Endothelial cell (in vitro differentiated cells): ENCODE measurements at regions not wholly inside any gene's neighbourhood (a gene's known extent, or its start where the extent isn't known, plus 50 kb on each side); places are given as distances from the start of the nearest gene placed in this dataset.
"Not testable (repeated sequence)": the region's sequence is repeated elsewhere in the genome, so short reads cannot be mapped to it uniquely, and the experiment has no call there.

Experiments
- DNase-seq: peaks from one replicate; pipeline ENCODE4 v3.0.0; 2021; ENCODE audit warnings: low spot score
- H3K27ac Mint-ChIP-seq: one replicate; pipeline ENCODE4 v1.8.0; 2021; ENCODE audit warnings: mixed read lengths, inconsistent platforms; ENCODE audit not compliant: unreplicated experiment
- H3K27me3 Mint-ChIP-seq: one replicate; pipeline ENCODE4 v1.8.0; 2021; ENCODE audit warnings: mild to moderate bottlenecking, moderate library complexity, mixed read lengths, inconsistent platforms; ENCODE audit not compliant: unreplicated experiment
- H3K36me3 Mint-ChIP-seq: one replicate; pipeline ENCODE4 v1.8.0; 2021; ENCODE audit warnings: mild to moderate bottlenecking, low read depth, mixed read lengths, inconsistent platforms; ENCODE audit not compliant: unreplicated experiment
- H3K4me1 Mint-ChIP-seq: one replicate; pipeline ENCODE4 v1.8.0; 2021; ENCODE audit warnings: mild to moderate bottlenecking, mixed read lengths, inconsistent platforms; ENCODE audit not compliant: unreplicated experiment
- H3K4me3 Mint-ChIP-seq: one replicate; pipeline ENCODE4 v1.8.0; 2021; ENCODE audit warnings: mild to moderate bottlenecking, mixed read lengths, inconsistent platforms; ENCODE audit not compliant: unreplicated experiment
- H3K9me3 Mint-ChIP-seq: one replicate; pipeline ENCODE4 v1.8.0; 2021; ENCODE audit warnings: mixed read lengths, inconsistent platforms; ENCODE audit not compliant: unreplicated experiment

DNA sequence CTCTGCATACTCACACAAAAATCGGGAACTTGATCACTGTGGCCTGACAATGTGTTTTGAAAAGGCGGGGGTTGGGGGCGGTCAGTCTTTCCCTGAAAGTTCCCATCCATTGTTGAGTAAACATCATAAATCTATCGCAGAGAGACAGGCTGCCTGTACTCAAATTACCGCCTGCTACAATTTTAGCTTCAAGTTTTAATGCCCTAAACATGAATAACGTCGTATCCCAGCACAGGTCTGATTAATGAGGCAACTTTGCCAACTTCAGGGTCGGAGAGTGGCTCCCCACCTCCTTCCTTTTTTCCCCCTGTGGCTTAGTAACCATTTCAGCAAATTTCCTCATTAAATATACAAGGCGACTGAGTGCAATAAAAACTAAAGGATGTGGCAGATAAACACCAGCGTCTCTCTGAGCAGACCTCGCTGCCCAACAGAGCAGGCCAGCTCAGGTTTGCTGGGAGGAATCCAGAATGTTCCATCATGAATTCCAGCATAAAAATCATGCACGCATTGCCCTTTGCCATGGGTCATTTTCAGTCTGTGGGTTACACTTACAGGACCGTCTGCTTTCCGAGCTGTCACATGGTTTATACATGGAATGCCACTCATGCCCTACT is 213.5 kb upstream of the PLGLB2 start:
- H3K27me3 Mint-ChIP-seq, H3K27ac Mint-ChIP-seq, DNase-seq, H3K9me3 Mint-ChIP-seq, H3K4me3 Mint-ChIP-seq, H3K4me1 Mint-ChIP-seq, H3K36me3 Mint-ChIP-seq: not testable (repeated sequence)

DNA sequence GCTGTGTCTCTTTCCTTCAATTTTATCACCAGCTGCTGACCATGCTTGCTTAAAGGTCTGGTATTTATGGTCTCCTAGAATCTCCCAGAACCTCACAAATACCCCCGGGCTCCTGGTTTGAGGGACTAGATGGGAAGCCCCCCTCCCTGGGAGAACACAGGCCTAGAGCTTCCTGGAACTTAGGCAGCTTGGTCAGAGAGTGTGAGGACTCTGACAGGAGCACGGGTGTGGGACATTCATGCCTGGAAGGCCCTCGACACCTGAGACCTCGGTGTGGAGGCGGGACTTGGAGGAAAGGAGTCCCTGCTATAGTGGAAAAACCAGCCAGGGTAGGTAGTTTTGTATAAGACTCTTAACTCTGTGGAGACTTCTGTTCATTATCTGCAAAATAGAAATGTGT is 211.5 kb upstream of the PLGLB2 start:
- not testable (repeated sequence) for H3K4me3 Mint-ChIP-seq, H3K27ac Mint-ChIP-seq, H3K9me3 Mint-ChIP-seq, H3K27me3 Mint-ChIP-seq, H3K4me1 Mint-ChIP-seq, H3K36me3 Mint-ChIP-seq, DNase-seq

DNA sequence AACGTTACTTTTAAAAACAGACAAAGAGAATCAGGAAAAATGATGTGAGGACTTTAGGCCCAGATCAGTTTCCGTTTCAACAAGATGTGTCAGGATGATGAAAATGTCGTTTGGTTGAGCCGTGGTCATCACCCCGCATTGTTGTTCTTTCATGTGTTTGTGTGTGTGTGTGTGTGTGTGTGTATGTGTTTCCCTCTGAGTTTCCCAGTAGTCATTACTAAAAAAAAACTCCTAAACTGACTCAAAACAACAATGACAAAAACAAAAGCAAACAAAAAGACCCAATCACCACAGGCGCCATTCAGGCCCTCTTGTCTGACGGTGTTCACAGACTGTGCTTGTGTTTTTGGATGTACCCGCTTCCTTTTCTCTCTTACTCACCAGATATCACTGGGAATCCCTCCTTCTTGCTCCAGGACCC is 210.6 kb upstream of the PLGLB2 start:
- H3K4me3 Mint-ChIP-seq, H3K27ac Mint-ChIP-seq, H3K9me3 Mint-ChIP-seq, H3K27me3 Mint-ChIP-seq, H3K36me3 Mint-ChIP-seq, H3K4me1 Mint-ChIP-seq, DNase-seq: not testable (repeated sequence)

DNA sequence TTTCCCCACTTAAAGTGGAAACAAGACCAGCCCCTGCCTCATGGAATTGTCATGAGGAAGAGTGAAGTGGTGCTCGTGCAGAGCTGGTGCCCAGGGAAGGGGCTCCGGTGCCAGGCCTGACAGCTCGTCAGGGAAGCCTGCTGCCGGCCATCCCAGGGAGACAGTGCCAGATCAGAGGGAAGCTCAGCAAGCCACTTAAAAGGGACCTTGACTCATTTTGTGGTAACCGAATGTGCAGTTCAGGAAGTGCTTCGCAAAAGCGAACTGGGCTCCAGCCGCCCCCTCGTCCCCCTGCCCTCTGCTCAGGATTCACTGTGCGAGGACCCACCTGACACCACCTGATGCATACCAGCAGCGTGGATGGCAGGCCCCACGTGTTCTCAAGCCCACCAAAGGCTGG is 209.6 kb upstream of the PLGLB2 start:
- H3K9me3 Mint-ChIP-seq, H3K36me3 Mint-ChIP-seq, H3K27ac Mint-ChIP-seq, H3K4me3 Mint-ChIP-seq, H3K27me3 Mint-ChIP-seq, DNase-seq, H3K4me1 Mint-ChIP-seq: not testable (repeated sequence)

DNA sequence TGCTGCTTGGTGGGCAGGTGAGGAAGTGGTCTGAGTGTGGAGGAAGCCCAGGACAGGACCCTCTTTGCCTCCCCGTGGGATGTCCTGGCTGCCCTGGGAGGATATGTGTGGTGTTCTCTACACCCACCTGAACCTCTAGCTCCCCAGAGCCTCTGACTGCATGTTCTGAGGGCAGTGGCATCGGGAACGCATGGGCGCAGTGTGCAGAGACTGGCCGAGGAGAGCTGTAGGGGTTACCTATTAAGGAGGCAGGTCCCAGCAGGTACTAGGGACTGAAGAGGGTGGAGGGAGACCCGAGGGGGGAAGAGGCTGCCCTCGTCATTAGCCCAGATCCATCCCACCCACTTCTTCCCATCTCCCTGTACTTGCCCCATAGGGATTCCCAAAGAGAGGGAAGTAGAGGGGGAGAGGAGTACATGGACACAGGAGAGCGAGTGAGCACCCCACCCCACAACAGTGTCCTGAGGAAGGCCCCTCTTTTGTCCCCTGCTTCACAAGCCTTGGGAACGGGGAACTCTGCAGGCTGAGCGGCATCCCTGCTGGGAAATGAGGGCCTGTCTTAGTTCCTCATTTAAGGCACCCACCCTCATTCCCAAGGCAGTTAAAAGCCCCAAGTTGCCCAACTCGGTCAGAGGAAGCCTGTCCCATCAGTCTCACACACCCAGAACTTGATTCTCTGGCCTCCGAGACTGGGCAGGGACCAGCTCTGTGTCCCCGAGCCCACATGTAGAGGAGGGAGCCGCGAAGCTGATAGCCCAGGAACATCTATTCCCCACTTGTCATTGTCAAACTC is 208.5 kb upstream of the PLGLB2 start:
- H3K9me3 Mint-ChIP-seq, H3K4me3 Mint-ChIP-seq, DNase-seq, H3K27ac Mint-ChIP-seq, H3K4me1 Mint-ChIP-seq, H3K27me3 Mint-ChIP-seq, H3K36me3 Mint-ChIP-seq: not testable (repeated sequence)

DNA sequence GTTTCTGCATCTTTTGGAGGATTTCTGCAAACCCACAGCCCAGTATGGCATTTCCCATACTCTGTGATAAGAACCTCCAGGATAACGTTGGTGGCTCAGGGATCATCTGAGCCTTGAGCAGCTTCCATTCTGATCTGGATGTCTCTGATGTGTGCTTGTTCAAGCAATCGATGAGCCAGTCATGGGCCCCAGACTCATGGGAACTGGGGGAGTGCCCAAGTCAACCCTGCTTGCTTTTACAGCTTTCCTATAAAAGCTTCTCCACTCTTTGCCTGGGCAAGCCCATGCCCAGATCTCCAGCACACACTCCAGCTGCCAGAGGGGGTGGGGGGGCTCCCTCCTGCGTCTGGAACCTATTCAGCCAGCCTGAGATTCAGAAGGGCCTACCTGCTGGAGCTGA is 207.6 kb upstream of the PLGLB2 start:
- not testable (repeated sequence) for H3K36me3 Mint-ChIP-seq, H3K4me1 Mint-ChIP-seq, H3K27ac Mint-ChIP-seq, DNase-seq, H3K9me3 Mint-ChIP-seq, H3K27me3 Mint-ChIP-seq, H3K4me3 Mint-ChIP-seq

DNA sequence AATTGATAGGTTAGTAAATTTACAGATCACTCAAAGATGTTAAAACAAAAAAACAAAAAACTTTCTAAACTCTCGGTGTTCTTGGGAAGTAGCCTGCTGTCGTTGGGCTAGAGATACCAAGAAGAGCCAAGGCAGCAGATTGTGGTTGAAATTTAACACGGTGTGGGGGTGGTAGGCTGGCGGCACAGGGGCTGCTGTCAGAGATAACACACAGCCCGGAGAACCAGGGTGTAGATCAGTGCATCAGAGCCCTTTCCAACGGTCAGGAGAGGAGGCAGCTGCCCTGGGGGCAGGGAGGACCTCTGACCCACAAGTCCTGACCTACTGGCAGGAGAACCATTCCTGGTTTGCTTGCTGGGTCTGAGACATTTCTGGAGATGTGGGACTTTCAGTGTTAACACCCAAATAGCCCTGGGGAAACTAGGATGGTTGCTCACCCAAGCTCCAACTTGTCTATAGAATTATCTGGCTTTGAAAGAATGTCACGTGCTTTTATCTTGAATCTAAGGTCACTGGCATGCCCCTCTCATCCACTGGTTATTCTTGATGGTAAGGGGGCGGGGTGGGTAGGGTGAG is 205.2 kb upstream of the PLGLB2 start:
- H3K4me1 Mint-ChIP-seq, DNase-seq, H3K36me3 Mint-ChIP-seq, H3K9me3 Mint-ChIP-seq, H3K4me3 Mint-ChIP-seq, H3K27me3 Mint-ChIP-seq, H3K27ac Mint-ChIP-seq: not testable (repeated sequence)

DNA sequence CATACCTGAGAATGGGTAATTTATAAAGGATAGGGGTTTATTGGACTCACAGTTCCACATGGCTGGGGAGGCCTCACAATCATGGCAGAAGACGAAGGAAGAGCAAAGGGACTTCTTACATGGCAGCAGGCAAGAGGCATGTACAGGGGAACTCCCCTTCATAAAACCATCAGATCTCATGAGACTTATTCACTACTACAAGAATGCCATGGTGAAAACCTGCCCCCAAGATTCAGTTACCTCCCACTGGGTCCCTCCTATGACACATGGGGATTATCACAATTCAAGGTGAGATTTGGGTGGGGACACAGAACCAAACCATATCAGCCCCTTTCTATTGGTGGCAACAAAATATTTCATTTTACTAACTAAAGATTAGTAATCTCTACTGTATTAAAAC is 204.1 kb upstream of the PLGLB2 start:
- H3K9me3 Mint-ChIP-seq, H3K27me3 Mint-ChIP-seq, H3K4me1 Mint-ChIP-seq, H3K36me3 Mint-ChIP-seq, DNase-seq, H3K4me3 Mint-ChIP-seq, H3K27ac Mint-ChIP-seq: not testable (repeated sequence)

DNA sequence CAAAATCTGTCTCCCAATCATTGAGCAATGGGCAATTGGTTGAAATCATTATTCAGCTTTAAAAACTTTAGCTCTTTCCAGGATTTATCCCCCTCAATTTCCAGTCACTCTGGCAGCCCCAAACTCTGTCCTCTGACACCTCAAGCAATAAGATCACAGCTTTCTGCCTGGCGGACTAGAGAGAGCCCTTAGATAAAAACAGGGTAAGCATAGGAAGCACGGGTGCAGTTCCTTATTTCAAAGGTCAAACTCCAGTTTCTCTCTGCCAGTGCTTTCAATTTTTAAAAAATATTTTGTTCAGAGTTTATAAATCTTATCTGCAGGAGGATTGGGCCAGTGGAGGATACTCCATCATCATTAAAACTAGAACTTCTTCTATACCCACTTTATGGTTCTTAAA is 200.8 kb upstream of the PLGLB2 start:
- not testable (repeated sequence) for H3K36me3 Mint-ChIP-seq, H3K4me1 Mint-ChIP-seq, H3K4me3 Mint-ChIP-seq, H3K27ac Mint-ChIP-seq, H3K9me3 Mint-ChIP-seq, DNase-seq, H3K27me3 Mint-ChIP-seq

DNA sequence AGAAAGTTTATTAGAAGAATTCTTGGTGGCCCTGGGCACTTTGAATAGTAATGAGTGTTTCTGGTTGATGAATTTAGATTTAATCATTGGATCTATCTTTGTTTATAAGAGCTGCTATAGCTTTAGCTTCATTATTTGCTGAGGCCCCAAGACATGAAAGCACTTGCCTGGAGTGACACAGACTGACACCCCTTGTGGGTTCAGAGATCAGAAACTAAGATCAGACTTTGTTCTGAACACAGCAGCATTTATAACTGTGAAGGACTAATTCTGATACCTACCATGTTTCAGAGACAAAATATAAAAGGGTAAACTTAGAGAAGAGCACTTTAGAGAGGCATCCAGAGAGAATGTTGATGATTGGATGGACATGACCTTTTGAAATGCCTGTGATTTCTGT is 199.9 kb upstream of the PLGLB2 start:
- H3K4me3 Mint-ChIP-seq, H3K4me1 Mint-ChIP-seq, H3K27ac Mint-ChIP-seq, DNase-seq, H3K27me3 Mint-ChIP-seq, H3K36me3 Mint-ChIP-seq, H3K9me3 Mint-ChIP-seq: not testable (repeated sequence)

DNA sequence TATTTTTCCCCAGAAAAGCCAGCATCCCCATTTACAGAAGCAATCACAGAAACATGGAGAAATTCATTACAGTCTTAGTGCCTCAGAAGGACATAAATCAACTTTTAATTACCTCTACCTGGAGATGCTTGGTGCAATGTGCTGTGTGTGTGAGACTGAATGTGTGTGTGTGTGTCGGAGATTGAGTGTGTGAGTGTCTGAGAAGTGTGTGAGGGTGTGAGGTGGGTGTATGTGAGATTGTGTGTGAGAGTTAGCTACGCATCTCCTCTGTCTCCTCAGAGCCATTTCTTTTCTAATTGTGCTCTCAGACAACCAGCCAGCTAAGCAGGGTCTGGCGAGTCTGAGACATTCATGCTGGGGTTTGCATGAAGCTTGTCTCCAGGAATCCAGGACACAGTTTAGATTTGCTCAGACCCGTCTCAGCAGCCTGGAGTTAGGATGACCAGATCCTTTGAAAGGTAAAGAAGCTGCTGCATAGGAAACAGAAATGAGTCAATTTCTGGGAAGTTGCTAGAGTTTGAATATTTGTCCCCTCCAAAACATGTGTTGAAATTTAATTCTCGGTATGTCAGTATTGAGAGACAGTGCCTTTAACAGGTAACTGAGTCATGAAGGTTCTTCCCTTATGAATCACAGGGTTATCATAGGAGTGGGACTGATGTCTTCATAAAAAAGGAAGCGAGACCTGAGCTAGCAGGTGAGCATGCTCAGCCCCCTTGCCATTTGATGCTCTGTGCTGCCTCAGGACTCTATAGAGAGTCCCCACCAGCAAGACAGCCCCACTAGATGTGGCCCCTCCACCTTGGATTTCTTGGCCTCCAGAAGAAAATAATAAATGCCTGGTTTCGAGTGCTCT is 199.0 kb upstream of the PLGLB2 start:
- not testable (repeated sequence) for H3K4me1 Mint-ChIP-seq, DNase-seq, H3K9me3 Mint-ChIP-seq, H3K36me3 Mint-ChIP-seq, H3K27me3 Mint-ChIP-seq, H3K27ac Mint-ChIP-seq, H3K4me3 Mint-ChIP-seq
